OCI-LY3 (cell line): ENCODE measurements at regions not wholly inside any gene's neighbourhood (a gene's known extent, or its start where the extent isn't known, plus 50 kb on each side); places are given as distances from the start of the nearest gene placed in this dataset.

Experiments
- H2AFZ ChIP-seq: fragments of 200-600, 300-600 bp; shearing (Covaris generic); 2 replicates; pipeline ENCODE4 v1.6.0; 2014; ENCODE audit warnings: antibody characterized with exemption, low read depth, low read length
- H3K27ac ChIP-seq: fragments of 200-600, 300-600 bp; sonication (generic); 2 replicates; pipeline ENCODE4 v1.5.1; 2014; ENCODE audit warnings: mild to moderate bottlenecking, low read length, moderate library complexity, mixed read lengths
- H3K27me3 ChIP-seq: fragments of 200-600, 300-600 bp; sonication (generic); 2 replicates; pipeline ENCODE4 v1.6.1; 2014; ENCODE audit warnings: low read depth, low read length, mixed read lengths
- H3K36me3 ChIP-seq: fragments of 200-600, 300-600 bp; sonication (generic); replicated peaks from 2 replicates; pipeline ENCODE3; 2014; ENCODE audit warnings: low read depth, low read length, mixed read lengths
- H3K4me1 ChIP-seq: fragments of 300-600, 200-600 bp; sonication (generic); 2 replicates; pipeline ENCODE4 v1.6.1; 2014; ENCODE audit warnings: low read length, mixed read lengths
- H3K4me2 ChIP-seq: fragments of 200-600, 300-600 bp; sonication (generic); 2 replicates; pipeline ENCODE4 v1.6.1; 2014; ENCODE audit warnings: low read length, mixed read lengths
- H3K4me3 ChIP-seq: fragments of 300-600, 200-600 bp; sonication (generic); 2 replicates; pipeline ENCODE4 v1.5.1; 2014; ENCODE audit warnings: antibody characterized with exemption, mild to moderate bottlenecking, low read length, moderate library complexity
- H3K79me2 ChIP-seq: fragments of 300-600, 200-600 bp; shearing (Covaris generic); 2 replicates; pipeline ENCODE4 v1.6.1; 2014; ENCODE audit warnings: mild to moderate bottlenecking, low read length, mixed read lengths
- H3K9ac ChIP-seq: fragments of 300-600, 200-600 bp; shearing (Covaris generic); 2 replicates; pipeline ENCODE4 v1.6.0; 2014; ENCODE audit warnings: mild to moderate bottlenecking, low read length, moderate library complexity
- H3K9me3 ChIP-seq: fragments of 200-600, 300-600 bp; shearing (Covaris generic); 2 replicates; pipeline ENCODE4 v1.6.1; 2014; ENCODE audit warnings: low read length, mixed read lengths; ENCODE audit not compliant: insufficient read depth
- H4K20me1 ChIP-seq: fragments of 200-600, 300-600 bp; sonication (generic); 2 replicates; pipeline ENCODE4 v1.6.1; 2016; ENCODE audit warnings: low read length, mixed read lengths; ENCODE audit not compliant: insufficient read depth
- CTCF ChIP-seq: fragments of 200-600, 300-600 bp; sonication (generic); IDR thresholded peaks from 2 replicates; pipeline ENCODE4 v1.5.1; 2014; ENCODE audit warnings: antibody characterized with exemption, low read length, low read depth
- EZH2phosphoT487 ChIP-seq: fragments of 200-600 bp; shearing (Covaris generic); IDR thresholded peaks from 2 replicates; pipeline ENCODE4 v1.6.1; 2018; ENCODE audit warnings: antibody characterized with exemption, mixed run types, low read depth

- no peak overlapping the region for H3K27ac ChIP-seq
- H3K27me3 ChIP-seq = peaks cover 19% of the 10 kb centered on the region; the same call in 1 of the 2 replicates
- H3K79me2 ChIP-seq = no peaks in the 10 kb centered on the region
- H4K20me1 ChIP-seq = no peaks in the 10 kb centered on the region
- H2AFZ ChIP-seq = no peak overlapping the region
- H3K9ac ChIP-seq = no peak overlapping the region
- H3K36me3 ChIP-seq = no peaks in the 10 kb centered on the region
- no peak overlapping the region for H3K4me2 ChIP-seq
- H3K4me3 ChIP-seq = no peak overlapping the region
- H3K9me3 ChIP-seq = no peaks in the 10 kb centered on the region
- no peaks in the 10 kb centered on the region for H3K4me1 ChIP-seq
- TF ChIP-seq EZH2phosphoT487 = no peak
- no peak for TF ChIP-seq CTCF
Observed at GRCh38 chr22:44408829-44409192, 89.2 kb downstream of the RTL6 start.

- Histone ChIP-seq H3K27me3 (peaks cover 16% of the 10 kb centered on the region; the same call in 1 of the 2 replicates), H3K36me3 (no peaks in the 10 kb centered on the region), H4K20me1 (no peaks in the 10 kb centered on the region), H3K4me2 (no peak overlapping the region), H3K27ac (no peak overlapping the region), H3K4me3 (no peak overlapping the region), H2AFZ (no peak overlapping the region), H3K9ac (no peak overlapping the region), H3K79me2 (no peaks in the 10 kb centered on the region), H3K9me3 (no peaks in the 10 kb centered on the region), H3K4me1 (no peaks in the 10 kb centered on the region)
- no peak for TF ChIP-seq CTCF
- no peak for TF ChIP-seq EZH2phosphoT487
Observed at GRCh38 chr22:44407987-44408828, 89.8 kb downstream of the RTL6 start.

GRCh38 chr22:44407171-44407986 is 90.7 kb downstream of the RTL6 start:
- Histone ChIP-seq H2AFZ (no peak overlapping the region), H3K27me3 (peaks cover 14% of the 10 kb centered on the region; the same call in 1 of the 2 replicates)

More at GRCh38 chr22:44407171-44407986, 90.7 kb downstream of the RTL6 start:
- Histone ChIP-seq H3K4me2 (no peak overlapping the region), H3K36me3 (no peaks in the 10 kb centered on the region), H3K27ac (no peak overlapping the region), H3K4me1 (no peaks in the 10 kb centered on the region), H4K20me1 (no peaks in the 10 kb centered on the region), H3K4me3 (no peak overlapping the region), H3K9me3 (no peaks in the 10 kb centered on the region), H3K9ac (no peak overlapping the region), H3K79me2 (no peaks in the 10 kb centered on the region)
- no peak for TF ChIP-seq CTCF
